ENCODE measurements at regions not wholly inside any gene's neighbourhood (a gene's known extent, or its start where the extent isn't known, plus 50 kb on each side); places are given as distances from the start of the nearest gene placed in this dataset.

- TF ChIP-seq POLR2A (IDR thresholded peaks at IDR 0.05; ENCODE audit: low read length) (no peak), GATA1 (IDR thresholded peaks at IDR 0.05; ENCODE audit: low read depth, low read length) (no peak)
These were observed 598.8 kb downstream of the MAFB start for GRCh38 chr20:40090236-40090635.
